ENCODE measurements at regions not wholly inside any gene's neighbourhood (a gene's known extent, or its start where the extent isn't known, plus 50 kb on each side); places are given as distances from the start of the nearest gene placed in this dataset.

DNA sequence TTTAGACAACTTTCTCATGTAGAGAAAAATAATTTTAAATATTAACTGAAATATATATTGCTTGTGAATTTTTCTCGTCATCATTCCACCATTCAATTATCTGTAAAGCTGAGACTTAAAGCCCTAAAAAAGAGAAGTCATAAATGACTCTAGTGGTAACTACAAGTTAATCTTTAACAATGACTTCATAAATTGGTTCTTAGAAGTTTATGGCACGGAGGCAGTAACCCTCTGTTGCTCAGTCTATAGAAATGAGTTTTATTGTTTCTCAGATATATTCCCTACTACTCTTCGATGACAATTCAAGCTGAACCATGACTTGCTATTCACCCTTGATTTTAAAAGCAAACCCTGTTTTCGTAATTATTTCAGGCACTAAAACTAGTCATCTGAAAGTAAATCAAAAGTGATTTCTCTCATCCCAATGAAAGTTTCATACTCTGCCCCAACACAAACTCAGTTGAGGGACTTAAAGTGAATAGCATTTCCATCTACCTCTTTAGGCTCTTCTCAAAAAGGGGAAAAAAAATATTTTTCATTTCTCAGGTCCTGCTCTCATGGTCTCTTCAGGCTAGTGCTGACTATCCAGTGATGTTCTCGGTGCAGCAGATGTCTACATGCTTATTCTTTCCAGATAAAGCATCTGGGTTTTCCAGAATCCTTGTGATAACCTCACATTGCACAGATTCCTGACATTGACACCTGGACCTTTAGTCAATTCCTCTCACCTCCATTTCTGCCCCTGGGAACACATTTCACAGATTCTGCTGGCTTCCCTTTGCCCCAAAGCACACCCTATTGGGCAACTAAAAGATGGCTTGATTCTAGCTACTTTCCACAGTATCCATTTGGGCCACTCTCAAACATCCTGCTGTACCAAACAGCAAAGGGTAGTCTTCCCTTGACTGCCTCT is 207.8 kb upstream of the LRATD1 start:
- no peak for TF ChIP-seq NFXL1 (CRISPR knock-in tag; IDR thresholded peaks at IDR 0.05)
- no peak for TF ChIP-seq TAF1 (IDR thresholded peaks at IDR 0.05; ENCODE audit: control insufficient read depth, extremely low read depth, insufficient read depth, low read length, severe bottlenecking)
- TF ChIP-seq, protein P1, sequence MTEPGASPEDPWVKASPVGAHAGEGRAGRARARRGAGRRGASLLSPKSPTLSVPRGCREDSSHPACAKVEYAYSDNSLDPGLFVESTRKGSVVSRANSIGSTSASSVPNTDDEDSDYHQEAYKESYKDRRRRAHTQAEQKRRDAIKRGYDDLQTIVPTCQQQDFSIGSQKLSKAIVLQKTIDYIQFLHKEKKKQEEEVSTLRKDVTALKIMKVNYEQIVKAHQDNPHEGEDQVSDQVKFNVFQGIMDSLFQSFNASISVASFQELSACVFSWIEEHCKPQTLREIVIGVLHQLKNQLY (CRISPR knock-in tag; conservative IDR thresholded peaks at IDR 0.05): no peak
- no peak for TF ChIP-seq BHLHE40 (IDR thresholded peaks at IDR 0.05; ENCODE audit: low read length)
- TF ChIP-seq ZBTB7A (IDR thresholded peaks at IDR 0.05; ENCODE audit: borderline replicate concordance, control insufficient read depth, low read depth, low read length): no peak
- no peak for TF ChIP-seq GTF2E2 (tag; IDR thresholded peaks at IDR 0.05)
- TF ChIP-seq POLR2H (tag; IDR thresholded peaks at IDR 0.05; ENCODE audit: low read depth): no peak
- no peak for TF ChIP-seq ZBTB17 (CRISPR knock-in tag; IDR thresholded peaks at IDR 0.05)
- TF ChIP-seq, protein P2, sequence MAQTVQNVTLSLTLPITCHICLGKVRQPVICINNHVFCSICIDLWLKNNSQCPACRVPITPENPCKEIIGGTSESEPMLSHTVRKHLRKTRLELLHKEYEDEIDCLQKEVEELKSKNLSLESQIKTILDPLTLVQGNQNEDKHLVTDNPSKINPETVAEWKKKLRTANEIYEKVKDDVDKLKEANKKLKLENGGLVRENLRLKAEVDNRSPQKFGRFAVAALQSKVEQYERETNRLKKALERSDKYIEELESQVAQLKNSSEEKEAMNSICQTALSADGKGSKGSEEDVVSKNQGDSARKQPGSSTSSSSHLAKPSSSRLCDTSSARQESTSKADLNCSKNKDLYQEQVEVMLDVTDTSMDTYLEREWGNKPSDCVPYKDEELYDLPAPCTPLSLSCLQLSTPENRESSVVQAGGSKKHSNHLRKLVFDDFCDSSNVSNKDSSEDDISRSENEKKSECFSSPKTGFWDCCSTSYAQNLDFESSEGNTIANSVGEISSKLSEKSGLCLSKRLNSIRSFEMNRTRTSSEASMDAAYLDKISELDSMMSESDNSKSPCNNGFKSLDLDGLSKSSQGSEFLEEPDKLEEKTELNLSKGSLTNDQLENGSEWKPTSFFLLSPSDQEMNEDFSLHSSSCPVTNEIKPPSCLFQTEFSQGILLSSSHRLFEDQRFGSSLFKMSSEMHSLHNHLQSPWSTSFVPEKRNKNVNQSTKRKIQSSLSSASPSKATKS (CRISPR knock-in tag; IDR thresholded peaks at IDR 0.05): no peak
- no peak for TF ChIP-seq PRPF4 (IDR thresholded peaks at IDR 0.05; ENCODE audit: insufficient read depth, low read depth, low read length, poor library complexity, severe bottlenecking)
- TF ChIP-seq, protein P3, sequence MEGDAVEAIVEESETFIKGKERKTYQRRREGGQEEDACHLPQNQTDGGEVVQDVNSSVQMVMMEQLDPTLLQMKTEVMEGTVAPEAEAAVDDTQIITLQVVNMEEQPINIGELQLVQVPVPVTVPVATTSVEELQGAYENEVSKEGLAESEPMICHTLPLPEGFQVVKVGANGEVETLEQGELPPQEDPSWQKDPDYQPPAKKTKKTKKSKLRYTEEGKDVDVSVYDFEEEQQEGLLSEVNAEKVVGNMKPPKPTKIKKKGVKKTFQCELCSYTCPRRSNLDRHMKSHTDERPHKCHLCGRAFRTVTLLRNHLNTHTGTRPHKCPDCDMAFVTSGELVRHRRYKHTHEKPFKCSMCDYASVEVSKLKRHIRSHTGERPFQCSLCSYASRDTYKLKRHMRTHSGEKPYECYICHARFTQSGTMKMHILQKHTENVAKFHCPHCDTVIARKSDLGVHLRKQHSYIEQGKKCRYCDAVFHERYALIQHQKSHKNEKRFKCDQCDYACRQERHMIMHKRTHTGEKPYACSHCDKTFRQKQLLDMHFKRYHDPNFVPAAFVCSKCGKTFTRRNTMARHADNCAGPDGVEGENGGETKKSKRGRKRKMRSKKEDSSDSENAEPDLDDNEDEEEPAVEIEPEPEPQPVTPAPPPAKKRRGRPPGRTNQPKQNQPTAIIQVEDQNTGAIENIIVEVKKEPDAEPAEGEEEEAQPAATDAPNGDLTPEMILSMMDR (IDR thresholded peaks at IDR 0.05 in 2 of 3, conservative IDR thresholded peaks at IDR 0.05 in 1 of 3; ENCODE audit: insufficient read depth in 2 of 3, low read depth in 1 of 3, low read length in 3 of 3): no peak
- no peak for TF ChIP-seq NFIX (CRISPR knock-in tag; IDR thresholded peaks at IDR 0.05; ENCODE audit: low read depth)
